GM18502 (cell line): ENCODE measurements at regions not wholly inside any gene's neighbourhood (a gene's known extent, or its start where the extent isn't known, plus 50 kb on each side); places are given as distances from the start of the nearest gene placed in this dataset.
"Not testable (repeated sequence)": the region's sequence is repeated elsewhere in the genome, so short reads cannot be mapped to it uniquely, and the experiment has no call there.

ENCODE experiments used
- ATAC-seq: cut with Tn5 transposase; IDR thresholded peaks from one replicate; pipeline ENCODE4 v1.9.1; 2021; ENCODE audit warnings: mild to moderate bottlenecking; ENCODE audit not compliant: unreplicated experiment, poor library complexity

GRCh38 chr10:8404721-8405120, 350.2 kb downstream of the GATA3 start:
- ATAC-seq = peak; percentile 81

- ATAC-seq = no peak
Measured at GRCh38 chr10:8405596-8405995, 351.1 kb downstream of the GATA3 start.

GRCh38 chr10:8407501-8408021, 353.1 kb downstream of the GATA3 start:
- no peak for ATAC-seq

- no peak for ATAC-seq
Measured at GRCh38 chr10:8410506-8410905, 356.0 kb downstream of the GATA3 start.

- ATAC-seq = no peak
Measured at GRCh38 chr10:8412541-8412940, 358.1 kb downstream of the GATA3 start.

- ATAC-seq = not testable (repeated sequence)
Measured at GRCh38 chr10:8415029-8415428, 360.5 kb downstream of the GATA3 start.

- ATAC-seq = peak; percentile 74
Measured at GRCh38 chr10:8416192-8416701, 361.8 kb downstream of the GATA3 start.

- ATAC-seq = peak; percentile 33
Measured at GRCh38 chr10:8416760-8417159, 362.3 kb downstream of the GATA3 start.

- ATAC-seq = no peak
Measured at GRCh38 chr10:8417631-8418030, 363.1 kb downstream of the GATA3 start.

GRCh38 chr10:8418631-8419030, 364.1 kb downstream of the GATA3 start:
- ATAC-seq = no peak

- ATAC-seq = no peak
Measured at GRCh38 chr10:8420182-8420581, 365.7 kb downstream of the GATA3 start.

GRCh38 chr10:8424555-8425211, 370.2 kb downstream of the GATA3 start:
- ATAC-seq = no peak

GRCh38 chr10:8428654-8429053, 374.2 kb downstream of the GATA3 start:
- no peak for ATAC-seq

- no peak for ATAC-seq
Measured at GRCh38 chr10:8430321-8430720, 375.8 kb downstream of the GATA3 start.

GRCh38 chr10:8431511-8431910, 377.0 kb downstream of the GATA3 start:
- ATAC-seq = no peak

GRCh38 chr10:8435186-8436055, 380.9 kb downstream of the GATA3 start:
- ATAC-seq = no peak

GRCh38 chr10:8437896-8438295, 383.4 kb downstream of the GATA3 start:
- ATAC-seq = no peak

- peak; percentile 62 for ATAC-seq
Measured at GRCh38 chr10:8438603-8439002, 384.1 kb downstream of the GATA3 start.

- peak; percentile 37 for ATAC-seq
Measured at GRCh38 chr10:8439040-8439439, 384.6 kb downstream of the GATA3 start.

GRCh38 chr10:8444630-8445029, 390.1 kb downstream of the GATA3 start:
- peak; percentile 64 for ATAC-seq

- ATAC-seq = no peak
Measured at GRCh38 chr10:8445353-8445752, 390.9 kb downstream of the GATA3 start.
